ENCODE measurements at regions not wholly inside any gene's neighbourhood (a gene's known extent, or its start where the extent isn't known, plus 50 kb on each side); places are given as distances from the start of the nearest gene placed in this dataset.

DNA sequence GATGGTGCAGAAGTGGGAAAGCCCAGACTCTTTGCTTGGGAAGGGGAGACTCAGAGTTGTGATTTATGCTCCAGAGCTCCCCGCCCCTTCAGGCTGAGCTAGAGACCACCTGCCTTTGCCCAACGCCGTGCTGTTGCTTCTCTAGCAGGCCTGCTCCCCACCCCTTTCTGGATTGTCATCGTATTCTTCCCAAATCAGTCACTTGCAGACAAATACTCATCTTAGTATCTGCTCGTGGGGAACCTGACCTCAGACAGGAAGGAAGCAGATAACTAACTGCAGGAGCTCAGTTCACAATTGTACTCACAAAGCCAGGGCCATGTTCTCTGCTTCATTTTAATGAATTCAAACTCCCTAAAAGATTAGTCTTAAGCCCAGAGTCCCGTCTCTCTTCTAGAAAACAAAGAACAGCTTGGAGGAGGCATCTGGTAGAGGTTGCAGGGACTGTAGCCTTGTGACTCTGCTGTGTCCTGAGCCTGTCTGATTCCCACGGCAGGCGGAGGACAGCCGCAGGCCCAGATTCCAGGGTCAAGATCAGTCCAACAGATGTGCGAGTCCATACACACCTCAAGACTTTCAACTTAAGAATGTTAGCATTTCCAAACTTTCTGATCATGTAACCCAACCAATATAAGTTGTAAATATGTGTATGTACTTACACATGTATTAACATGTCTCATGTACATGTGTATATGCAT is 57.2 kb upstream of the GGTLC1 start:
- TF ChIP-seq, protein P1, sequence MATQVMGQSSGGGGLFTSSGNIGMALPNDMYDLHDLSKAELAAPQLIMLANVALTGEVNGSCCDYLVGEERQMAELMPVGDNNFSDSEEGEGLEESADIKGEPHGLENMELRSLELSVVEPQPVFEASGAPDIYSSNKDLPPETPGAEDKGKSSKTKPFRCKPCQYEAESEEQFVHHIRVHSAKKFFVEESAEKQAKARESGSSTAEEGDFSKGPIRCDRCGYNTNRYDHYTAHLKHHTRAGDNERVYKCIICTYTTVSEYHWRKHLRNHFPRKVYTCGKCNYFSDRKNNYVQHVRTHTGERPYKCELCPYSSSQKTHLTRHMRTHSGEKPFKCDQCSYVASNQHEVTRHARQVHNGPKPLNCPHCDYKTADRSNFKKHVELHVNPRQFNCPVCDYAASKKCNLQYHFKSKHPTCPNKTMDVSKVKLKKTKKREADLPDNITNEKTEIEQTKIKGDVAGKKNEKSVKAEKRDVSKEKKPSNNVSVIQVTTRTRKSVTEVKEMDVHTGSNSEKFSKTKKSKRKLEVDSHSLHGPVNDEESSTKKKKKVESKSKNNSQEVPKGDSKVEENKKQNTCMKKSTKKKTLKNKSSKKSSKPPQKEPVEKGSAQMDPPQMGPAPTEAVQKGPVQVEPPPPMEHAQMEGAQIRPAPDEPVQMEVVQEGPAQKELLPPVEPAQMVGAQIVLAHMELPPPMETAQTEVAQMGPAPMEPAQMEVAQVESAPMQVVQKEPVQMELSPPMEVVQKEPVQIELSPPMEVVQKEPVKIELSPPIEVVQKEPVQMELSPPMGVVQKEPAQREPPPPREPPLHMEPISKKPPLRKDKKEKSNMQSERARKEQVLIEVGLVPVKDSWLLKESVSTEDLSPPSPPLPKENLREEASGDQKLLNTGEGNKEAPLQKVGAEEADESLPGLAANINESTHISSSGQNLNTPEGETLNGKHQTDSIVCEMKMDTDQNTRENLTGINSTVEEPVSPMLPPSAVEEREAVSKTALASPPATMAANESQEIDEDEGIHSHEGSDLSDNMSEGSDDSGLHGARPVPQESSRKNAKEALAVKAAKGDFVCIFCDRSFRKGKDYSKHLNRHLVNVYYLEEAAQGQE (IDR thresholded peaks at IDR 0.05; ENCODE audit: borderline replicate concordance): no peak
- TF ChIP-seq, protein P1 (CRISPR knock-in tag; IDR thresholded peaks at IDR 0.05; ENCODE audit: low read depth): no peak
- no peak for TF ChIP-seq SRF (CRISPR knock-in tag; IDR thresholded peaks at IDR 0.05)

Measured in K562 (cell line).